ENCODE measurements at regions not wholly inside any gene's neighbourhood (a gene's known extent, or its start where the extent isn't known, plus 50 kb on each side); places are given as distances from the start of the nearest gene placed in this dataset.

DNA sequence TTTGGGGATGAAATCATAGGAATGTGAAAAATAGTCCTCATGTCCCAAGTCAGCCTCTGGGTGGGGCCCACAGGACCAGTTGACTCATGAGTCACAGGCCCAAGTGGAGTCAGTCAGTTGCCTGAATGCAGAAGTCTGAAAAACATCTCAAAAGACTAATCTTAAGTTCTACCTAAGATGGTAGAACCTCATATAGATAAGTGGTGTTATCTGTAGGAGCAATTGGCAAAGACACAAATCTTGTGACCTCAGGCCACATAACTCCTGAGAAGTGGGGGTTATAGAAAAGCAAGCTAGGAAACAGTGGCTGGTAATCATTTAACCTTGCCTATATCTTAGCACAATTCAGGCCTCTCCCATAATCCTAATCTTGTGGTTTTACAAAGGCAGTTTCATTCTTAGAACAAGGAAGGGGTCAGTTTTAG lies 257.1 kb upstream of the SPOPL start:
- TF ChIP-seq, protein P1, sequence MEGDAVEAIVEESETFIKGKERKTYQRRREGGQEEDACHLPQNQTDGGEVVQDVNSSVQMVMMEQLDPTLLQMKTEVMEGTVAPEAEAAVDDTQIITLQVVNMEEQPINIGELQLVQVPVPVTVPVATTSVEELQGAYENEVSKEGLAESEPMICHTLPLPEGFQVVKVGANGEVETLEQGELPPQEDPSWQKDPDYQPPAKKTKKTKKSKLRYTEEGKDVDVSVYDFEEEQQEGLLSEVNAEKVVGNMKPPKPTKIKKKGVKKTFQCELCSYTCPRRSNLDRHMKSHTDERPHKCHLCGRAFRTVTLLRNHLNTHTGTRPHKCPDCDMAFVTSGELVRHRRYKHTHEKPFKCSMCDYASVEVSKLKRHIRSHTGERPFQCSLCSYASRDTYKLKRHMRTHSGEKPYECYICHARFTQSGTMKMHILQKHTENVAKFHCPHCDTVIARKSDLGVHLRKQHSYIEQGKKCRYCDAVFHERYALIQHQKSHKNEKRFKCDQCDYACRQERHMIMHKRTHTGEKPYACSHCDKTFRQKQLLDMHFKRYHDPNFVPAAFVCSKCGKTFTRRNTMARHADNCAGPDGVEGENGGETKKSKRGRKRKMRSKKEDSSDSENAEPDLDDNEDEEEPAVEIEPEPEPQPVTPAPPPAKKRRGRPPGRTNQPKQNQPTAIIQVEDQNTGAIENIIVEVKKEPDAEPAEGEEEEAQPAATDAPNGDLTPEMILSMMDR (IDR thresholded peaks at IDR 0.05), result no peak
- TF ChIP-seq POLR2A (IDR thresholded peaks at IDR 0.05), result no peak
